ENCODE measurements at regions not wholly inside any gene's neighbourhood (a gene's known extent, or its start where the extent isn't known, plus 50 kb on each side); places are given as distances from the start of the nearest gene placed in this dataset.

DNA sequence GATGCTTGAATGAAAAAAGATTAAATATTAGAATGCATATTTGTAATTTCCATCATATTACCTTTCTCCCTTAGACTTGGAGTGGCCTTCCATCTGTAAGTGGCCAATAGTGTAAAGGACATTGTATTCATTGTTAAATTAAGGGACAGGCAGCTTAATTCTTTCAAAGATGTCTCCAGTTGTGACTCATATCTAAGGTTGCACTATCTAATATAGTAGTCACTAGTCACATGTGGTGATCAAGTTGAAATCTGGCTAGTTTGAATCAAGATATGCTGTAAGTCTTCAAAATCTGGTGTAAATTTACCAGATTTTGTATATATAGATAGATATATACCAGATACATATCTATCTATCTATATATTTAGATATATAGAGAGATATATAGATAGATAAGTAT is 52.4 kb upstream of the AGPS start:
- Mint-ChIP-seq H3K9me3 (no peaks in the 10 kb centered on the region), H3K27ac (no peak overlapping the region), H3K4me3 (no peak overlapping the region), H3K27me3 (ENCODE audit: low read depth) (no peaks in the 10 kb centered on the region), H3K36me3 (no peaks in the 10 kb centered on the region), H3K4me1 (peaks cover 23% of the 10 kb centered on the region)
- no peak for DNase-seq (ENCODE audit: low spot score in 2 of 2, unreplicated experiment in 2 of 2)
- TF ChIP-seq, protein P1, sequence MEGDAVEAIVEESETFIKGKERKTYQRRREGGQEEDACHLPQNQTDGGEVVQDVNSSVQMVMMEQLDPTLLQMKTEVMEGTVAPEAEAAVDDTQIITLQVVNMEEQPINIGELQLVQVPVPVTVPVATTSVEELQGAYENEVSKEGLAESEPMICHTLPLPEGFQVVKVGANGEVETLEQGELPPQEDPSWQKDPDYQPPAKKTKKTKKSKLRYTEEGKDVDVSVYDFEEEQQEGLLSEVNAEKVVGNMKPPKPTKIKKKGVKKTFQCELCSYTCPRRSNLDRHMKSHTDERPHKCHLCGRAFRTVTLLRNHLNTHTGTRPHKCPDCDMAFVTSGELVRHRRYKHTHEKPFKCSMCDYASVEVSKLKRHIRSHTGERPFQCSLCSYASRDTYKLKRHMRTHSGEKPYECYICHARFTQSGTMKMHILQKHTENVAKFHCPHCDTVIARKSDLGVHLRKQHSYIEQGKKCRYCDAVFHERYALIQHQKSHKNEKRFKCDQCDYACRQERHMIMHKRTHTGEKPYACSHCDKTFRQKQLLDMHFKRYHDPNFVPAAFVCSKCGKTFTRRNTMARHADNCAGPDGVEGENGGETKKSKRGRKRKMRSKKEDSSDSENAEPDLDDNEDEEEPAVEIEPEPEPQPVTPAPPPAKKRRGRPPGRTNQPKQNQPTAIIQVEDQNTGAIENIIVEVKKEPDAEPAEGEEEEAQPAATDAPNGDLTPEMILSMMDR (IDR thresholded peaks at IDR 0.05; ENCODE audit: unreplicated experiment) = no peak

DNA sequence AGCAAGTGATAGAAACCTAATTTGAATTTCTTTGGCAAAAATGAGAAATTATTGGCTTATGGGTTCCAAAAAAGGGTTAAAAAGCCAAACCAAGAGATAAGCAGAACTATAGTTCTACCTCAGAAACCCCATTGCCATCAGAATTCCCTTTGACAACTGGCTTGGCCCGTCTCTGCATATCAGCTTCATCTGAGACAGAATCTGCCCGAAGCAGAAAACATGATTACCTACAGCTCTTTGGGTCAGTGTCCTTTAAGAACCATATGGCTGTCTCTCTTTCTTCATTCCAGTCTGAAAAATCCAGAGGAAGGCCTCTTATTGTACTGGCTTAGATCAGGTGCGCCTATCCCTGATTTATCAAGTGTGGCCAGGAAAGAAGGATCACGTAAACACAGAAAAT is 49.8 kb upstream of the AGPS start:
- no peak for DNase-seq (ENCODE audit: low spot score in 2 of 2, unreplicated experiment in 2 of 2)
- no peaks in the 10 kb centered on the region for H3K27me3 Mint-ChIP-seq (ENCODE audit: low read depth)
- H3K4me1 Mint-ChIP-seq = peaks cover 25% of the 10 kb centered on the region
- no peaks in the 10 kb centered on the region for H3K36me3 Mint-ChIP-seq
- TF ChIP-seq, protein P1 (IDR thresholded peaks at IDR 0.05; ENCODE audit: unreplicated experiment) = no peak
- H3K27ac Mint-ChIP-seq = peak overlapping the region; percentile 20
- no peak overlapping the region for H3K4me3 Mint-ChIP-seq
- no peaks in the 10 kb centered on the region for H3K9me3 Mint-ChIP-seq

Measured in mesothelial cell of epicardium (in vitro differentiated cells).